GM21723 (cell line): ENCODE measurements at regions not wholly inside any gene's neighbourhood (a gene's known extent, or its start where the extent isn't known, plus 50 kb on each side); places are given as distances from the start of the nearest gene placed in this dataset.
"Not testable (repeated sequence)": the region's sequence is repeated elsewhere in the genome, so short reads cannot be mapped to it uniquely, and the experiment has no call there.

ENCODE experiments used
- ATAC-seq: cut with Tn5 transposase; IDR thresholded peaks from one replicate; pipeline ENCODE4 v1.9.1; 2021; ENCODE audit warnings: mild to moderate bottlenecking, moderate library complexity; ENCODE audit not compliant: unreplicated experiment

DNA sequence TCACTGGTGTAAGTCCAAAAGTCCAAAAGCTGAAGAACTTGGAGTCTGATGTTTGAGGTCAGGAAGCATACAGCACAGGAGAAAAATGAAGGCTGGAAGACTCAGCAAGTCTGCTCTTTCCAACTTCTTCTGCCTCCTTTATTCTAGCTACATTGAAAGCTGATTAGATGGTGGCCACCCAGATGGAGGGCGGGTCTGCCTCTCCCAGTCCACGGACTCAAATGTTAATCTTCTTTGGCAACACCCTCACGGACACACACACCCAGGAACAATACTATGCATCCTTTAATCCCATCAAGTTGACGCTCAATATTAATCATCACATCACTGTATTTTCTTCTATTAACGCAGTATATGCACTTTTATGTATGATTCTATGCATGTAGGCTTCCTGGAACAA is 931.6 kb upstream of the GRIA3 start:
- ATAC-seq: no peak

DNA sequence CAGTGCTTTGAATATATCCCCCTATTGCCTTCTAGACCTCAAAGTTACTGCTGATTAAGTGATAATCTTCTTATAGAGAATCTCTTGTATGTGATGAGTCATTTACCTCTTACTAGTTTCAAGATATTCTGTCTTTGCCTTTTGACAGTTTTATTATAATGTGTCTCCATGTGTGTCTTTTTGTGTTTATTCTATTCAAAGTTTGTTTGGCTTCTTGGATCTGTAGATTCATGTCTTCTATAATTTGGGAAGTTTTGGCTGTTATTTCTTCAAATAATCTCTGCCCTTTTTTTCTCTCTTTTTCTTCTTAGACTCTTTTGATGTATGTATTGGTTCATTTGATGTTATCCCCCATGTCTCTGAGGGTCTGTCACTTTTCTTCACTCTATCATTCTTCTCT is 915.7 kb upstream of the GRIA3 start:
- no peak for ATAC-seq

- no peak for ATAC-seq
Observed at GRCh38 chrX:122269243-122269781, 914.8 kb upstream of the GRIA3 start.

GRCh38 chrX:122270809-122271494 is 913.1 kb upstream of the GRIA3 start:
- ATAC-seq: no peak

DNA sequence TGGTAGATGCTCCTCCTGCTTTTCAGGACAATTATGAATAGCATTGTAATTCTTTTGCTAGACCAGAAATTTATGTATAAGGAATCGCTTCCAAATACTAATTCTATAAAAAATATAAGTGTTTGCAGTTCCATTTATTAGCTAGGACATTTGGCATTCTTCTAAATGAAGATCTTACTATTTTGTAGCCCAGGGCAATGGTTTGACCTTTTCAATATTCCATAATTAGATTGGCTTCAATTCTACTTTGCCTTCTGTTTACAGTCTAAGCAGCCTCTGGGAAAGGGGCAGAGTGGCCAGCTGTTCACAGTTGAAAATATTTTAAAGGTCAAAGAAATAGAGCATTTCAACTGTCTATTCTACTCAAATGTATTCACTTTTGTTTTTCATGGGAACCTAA is 912.1 kb upstream of the GRIA3 start:
- ATAC-seq: no peak

GRCh38 chrX:122279746-122280145 is 904.3 kb upstream of the GRIA3 start:
- no peak for ATAC-seq

DNA sequence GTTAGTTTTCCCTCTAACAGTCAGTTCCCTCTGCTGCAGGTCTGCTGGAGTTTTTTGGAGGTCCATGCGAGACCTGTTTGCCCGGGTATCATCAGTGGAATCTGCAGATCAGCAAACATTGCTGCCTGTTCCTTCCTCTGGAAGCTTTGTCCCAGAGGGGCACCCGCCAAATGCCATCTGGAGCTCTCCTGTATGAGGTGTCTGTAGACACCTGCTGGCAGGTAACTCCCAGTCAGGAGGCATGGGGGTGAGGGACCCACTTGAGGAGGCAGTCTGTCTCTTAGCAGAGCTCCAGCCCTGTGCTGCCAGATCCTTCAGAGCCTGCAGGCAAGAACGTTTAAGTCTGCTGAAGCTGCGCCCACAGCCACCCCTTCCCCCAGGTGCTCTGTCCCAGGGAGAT is 884.3 kb upstream of the GRIA3 start:
- not testable (repeated sequence) for ATAC-seq

GRCh38 chrX:122301491-122301890 is 882.6 kb upstream of the GRIA3 start:
- no peak for ATAC-seq

DNA sequence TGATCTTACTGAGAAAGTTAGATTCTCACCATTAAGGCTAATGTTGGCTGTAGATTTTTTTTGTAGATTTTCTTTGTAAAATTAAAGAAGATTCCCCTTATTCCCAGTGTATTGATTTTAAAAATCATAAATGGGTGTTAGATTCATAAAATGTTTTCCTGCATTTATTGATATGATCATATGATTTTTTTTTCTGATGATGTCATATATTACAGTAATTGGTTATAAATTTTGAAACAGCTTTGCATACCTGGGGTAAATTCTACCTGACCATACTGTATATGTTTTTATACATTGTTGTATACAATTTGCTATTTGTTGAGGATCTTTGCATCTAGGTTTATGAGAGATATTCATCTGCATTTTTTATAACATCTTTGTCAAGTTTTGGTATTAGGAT is 880.3 kb upstream of the GRIA3 start:
- no peak for ATAC-seq

GRCh38 chrX:122344816-122345215 is 839.3 kb upstream of the GRIA3 start:
- ATAC-seq: no peak

DNA sequence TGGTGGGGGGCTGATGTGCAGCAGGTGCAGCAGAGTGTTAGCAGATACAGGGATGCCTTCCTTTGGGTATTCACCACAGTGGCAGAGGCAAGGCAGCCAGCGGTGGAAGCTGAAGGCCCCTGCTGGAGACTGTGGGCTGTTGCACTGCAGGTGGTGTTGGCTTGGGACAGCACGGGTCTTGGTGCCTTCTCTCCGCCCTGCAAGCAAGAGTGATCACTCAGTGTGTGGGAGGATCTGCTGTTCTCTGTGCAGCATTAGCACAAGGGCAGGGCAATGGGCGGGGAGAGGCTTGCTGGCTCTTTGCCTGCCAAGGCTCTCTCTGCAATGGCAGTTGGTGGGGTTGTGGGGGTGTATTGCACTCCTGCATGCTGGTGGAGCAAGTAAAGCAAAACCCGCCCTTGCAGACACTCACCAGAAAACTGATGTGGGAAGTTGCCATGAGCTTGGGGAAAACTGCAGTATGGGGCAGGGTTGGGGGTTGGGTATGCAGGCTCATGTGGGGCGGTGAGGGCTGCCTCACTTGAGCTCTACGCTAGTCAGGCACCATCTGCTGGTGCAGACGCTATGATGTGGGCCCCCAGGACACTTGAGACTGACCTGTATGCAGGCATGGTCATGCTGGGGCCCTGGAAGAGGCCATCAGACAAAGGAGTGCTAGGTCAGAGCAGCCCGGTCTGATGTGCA is 820.8 kb upstream of the GRIA3 start:
- no peak for ATAC-seq

DNA sequence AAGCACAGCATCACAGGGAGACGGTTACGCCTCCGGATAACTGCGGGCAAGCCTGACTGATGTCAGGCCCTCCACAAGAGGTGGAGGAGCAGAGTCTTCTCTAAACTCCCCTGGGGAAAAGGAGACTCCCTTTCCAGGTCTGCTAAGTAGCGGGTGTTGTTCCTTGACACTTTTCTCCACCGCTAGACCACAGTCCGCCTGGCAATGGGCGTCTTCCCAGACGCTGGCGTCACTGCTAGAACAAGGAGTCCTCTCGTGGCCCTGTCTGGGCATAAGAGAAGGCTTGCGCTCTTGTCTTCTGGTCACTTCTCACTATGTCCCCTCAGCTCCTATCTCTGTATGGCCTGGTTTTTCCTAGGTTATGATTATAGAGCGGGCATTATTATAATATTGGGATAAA is 808.5 kb upstream of the GRIA3 start:
- ATAC-seq: not testable (repeated sequence)

- no peak for ATAC-seq
Observed at GRCh38 chrX:122389005-122389404, 795.1 kb upstream of the GRIA3 start.

GRCh38 chrX:122418758-122419157 is 765.3 kb upstream of the GRIA3 start:
- no peak for ATAC-seq

- ATAC-seq: no peak
Observed at GRCh38 chrX:122421434-122422121, 762.5 kb upstream of the GRIA3 start.

DNA sequence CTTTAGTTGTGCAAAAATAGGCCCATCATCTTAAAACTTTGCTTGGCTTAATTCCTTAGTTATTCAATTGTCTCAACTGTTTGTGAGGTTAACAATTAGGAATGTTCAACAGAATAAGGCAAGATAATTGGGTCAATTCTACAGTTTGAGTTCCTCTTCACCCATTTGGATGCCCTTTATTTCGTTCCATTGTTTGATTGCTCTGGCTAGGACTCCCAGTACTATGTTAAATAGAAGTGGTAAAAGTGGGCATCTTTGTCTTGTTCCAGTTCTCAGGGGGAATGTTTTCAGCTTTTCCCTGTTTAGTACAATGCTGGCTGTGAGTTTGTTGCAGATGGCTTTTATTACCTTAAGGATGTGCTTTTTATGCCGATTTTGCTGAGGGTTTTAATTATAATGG is 761.5 kb upstream of the GRIA3 start:
- no peak for ATAC-seq

DNA sequence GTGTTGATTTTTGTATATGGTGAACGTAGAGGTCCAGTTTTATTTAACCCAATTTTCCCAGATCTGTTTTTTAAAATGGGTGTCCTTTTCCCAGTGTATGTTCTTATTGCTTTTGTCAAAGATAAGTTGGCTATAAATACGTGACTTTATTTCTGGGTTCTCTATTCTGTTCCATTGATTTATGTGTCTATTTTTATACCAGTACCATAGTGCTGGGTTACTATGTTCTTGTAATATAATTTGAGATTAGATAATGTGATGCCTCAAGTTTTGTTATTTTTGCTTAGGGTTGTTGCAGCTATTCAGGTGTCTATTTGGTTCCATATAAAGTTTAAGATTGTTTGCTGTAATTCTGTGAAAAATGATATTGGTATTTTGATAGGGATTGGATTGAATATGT is 749.1 kb upstream of the GRIA3 start:
- ATAC-seq: no peak

GRCh38 chrX:122439831-122440230 is 744.2 kb upstream of the GRIA3 start:
- no peak for ATAC-seq

- no peak for ATAC-seq
Observed at GRCh38 chrX:122440832-122441231, 743.2 kb upstream of the GRIA3 start.

DNA sequence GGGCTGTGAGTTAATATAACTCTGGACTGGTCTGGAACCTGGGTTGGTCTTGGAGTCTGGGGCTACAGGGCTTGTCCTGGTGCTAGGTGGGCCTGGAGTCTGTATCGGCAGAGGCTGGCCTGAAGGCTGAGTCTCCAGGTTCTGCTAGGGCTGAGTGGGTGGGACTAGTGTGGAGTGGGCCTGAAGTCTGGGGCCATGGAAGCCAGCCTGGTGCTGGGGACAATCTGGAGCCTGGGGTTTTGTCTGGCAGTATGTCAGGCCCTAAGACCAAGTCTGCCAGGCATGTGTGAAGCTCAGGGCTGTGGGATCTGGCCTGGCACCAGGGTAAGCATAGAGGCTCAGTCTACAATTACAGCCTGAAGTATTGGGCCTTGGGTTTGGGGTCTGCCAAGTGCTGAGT is 742.6 kb upstream of the GRIA3 start:
- ATAC-seq: no peak

- no peak for ATAC-seq
Observed at GRCh38 chrX:122445466-122445865, 738.6 kb upstream of the GRIA3 start.

DNA sequence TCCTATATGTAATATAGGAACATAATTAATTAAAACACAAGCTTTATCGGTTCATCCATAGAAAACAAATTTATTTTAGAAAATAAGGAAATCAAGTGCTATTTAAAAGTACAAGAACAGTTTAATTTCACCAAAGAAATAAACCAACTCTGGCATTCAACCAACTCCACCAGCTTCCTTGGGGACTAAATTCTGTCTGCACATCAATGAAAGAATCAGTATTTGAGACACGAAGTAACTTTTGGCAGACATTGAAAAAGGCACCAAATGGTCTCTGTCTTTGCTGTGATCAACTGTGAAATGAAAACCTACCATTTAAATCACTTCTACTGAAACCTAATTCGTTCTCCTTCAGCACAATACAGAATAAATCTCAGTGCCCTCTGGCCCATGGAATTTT is 719.7 kb upstream of the GRIA3 start:
- no peak for ATAC-seq
